ENCODE measurements at regions not wholly inside any gene's neighbourhood (a gene's known extent, or its start where the extent isn't known, plus 50 kb on each side); places are given as distances from the start of the nearest gene placed in this dataset.

- no peak for DNase-seq (ENCODE audit: low read depth, low spot score)
- no peak for TF ChIP-seq YY1 (IDR thresholded peaks at IDR 0.05; ENCODE audit: insufficient read depth, insufficient read length)
- Histone ChIP-seq H3K4me1 (ENCODE audit: insufficient read depth, insufficient read length) (no peaks in the 10 kb centered on the region), H3K27me3 (ENCODE audit: insufficient read depth, insufficient read length) (no peaks in the 10 kb centered on the region), H3K4me3 (ENCODE audit: insufficient read length, low read depth) (no peak overlapping the region), H3K9ac (ENCODE audit: insufficient read length, low read depth) (no peak overlapping the region), H3K9me3 (ENCODE audit: insufficient read depth, low read length) (no peaks in the 10 kb centered on the region), H3K36me3 (ENCODE audit: insufficient read depth, insufficient read length, low read length) (no peaks in the 10 kb centered on the region)
Measured at GRCh38 chr1:191348328-191348727, 809.9 kb upstream of the RGS18 start.

DNA sequence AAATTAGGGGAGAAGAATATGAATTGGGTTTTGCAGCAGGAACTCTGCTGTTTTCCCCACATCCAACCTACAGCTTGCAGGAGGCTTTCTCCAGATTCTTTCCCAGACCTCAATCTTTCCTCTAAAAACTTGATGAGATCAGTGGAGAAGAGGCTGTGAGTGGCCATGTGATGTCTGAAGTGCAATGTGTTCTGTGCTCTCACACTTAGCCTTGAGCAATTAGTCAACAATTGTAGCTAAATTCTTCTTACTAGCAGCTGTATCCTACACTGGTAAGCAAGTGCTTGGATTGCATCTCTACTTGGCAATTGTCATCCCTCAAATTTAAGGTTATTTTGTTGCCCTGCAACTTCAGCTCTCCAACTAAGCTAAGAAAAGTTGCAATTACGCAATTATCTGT, 807.3 kb upstream of the RGS18 start:
- Histone ChIP-seq H3K4me3 (ENCODE audit: insufficient read length, low read depth) (no peak overlapping the region), H3K9me3 (ENCODE audit: insufficient read depth, low read length) (no peaks in the 10 kb centered on the region), H3K9ac (ENCODE audit: insufficient read length, low read depth) (no peak overlapping the region), H3K27me3 (ENCODE audit: insufficient read depth, insufficient read length) (no peaks in the 10 kb centered on the region), H3K36me3 (ENCODE audit: insufficient read depth, insufficient read length, low read length) (no peaks in the 10 kb centered on the region), H3K4me1 (ENCODE audit: insufficient read depth, insufficient read length) (no peaks in the 10 kb centered on the region)
- no peak for DNase-seq (ENCODE audit: low read depth, low spot score)
- TF ChIP-seq ZNF274 (IDR thresholded peaks at IDR 0.05; ENCODE audit: low read depth, low read length) (no peak), SUZ12 (IDR thresholded peaks at IDR 0.05; ENCODE audit: extremely low read depth, insufficient read depth, insufficient read length) (no peak), YY1 (IDR thresholded peaks at IDR 0.05; ENCODE audit: insufficient read depth, insufficient read length) (no peak)

- no peaks in the 10 kb centered on the region for H3K9me3 ChIP-seq (ENCODE audit: insufficient read depth, low read length)
- no peaks in the 10 kb centered on the region for H3K27me3 ChIP-seq (ENCODE audit: insufficient read depth, insufficient read length)
- no peaks in the 10 kb centered on the region for H3K4me1 ChIP-seq (ENCODE audit: insufficient read depth, insufficient read length)
- H3K4me3 ChIP-seq (ENCODE audit: insufficient read length, low read depth): no peak overlapping the region
- DNase-seq (ENCODE audit: low read depth, low spot score): no peak
- H3K9ac ChIP-seq (ENCODE audit: insufficient read length, low read depth): no peak overlapping the region
- TF ChIP-seq YY1 (IDR thresholded peaks at IDR 0.05; ENCODE audit: insufficient read depth, insufficient read length) (no peak), ZNF274 (IDR thresholded peaks at IDR 0.05; ENCODE audit: low read depth, low read length) (no peak), SUZ12 (IDR thresholded peaks at IDR 0.05; ENCODE audit: extremely low read depth, insufficient read depth, insufficient read length) (no peak)
- H3K36me3 ChIP-seq (ENCODE audit: insufficient read depth, insufficient read length, low read length): no peaks in the 10 kb centered on the region
Measured at GRCh38 chr1:191358724-191359123, 799.5 kb upstream of the RGS18 start.

DNA sequence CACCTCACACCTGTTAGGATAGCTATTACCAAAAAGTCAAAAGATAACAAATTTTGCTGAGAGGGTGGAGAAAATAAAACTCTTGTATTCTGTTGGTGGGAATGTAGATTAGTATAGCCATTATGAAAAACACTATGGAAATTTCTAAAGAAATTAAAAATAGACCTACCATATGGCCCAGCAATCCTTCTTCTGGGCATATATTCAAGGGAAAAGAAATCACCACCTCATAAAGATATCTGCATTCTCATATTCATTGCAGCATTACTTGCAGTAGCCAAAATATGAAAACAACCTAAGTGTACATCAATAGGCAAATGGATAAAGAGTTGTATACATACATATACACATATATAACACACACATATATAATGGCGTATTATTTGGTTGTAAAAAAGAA, 791.6 kb upstream of the RGS18 start:
- Histone ChIP-seq H3K4me3 (ENCODE audit: insufficient read length, low read depth) (no peak overlapping the region), H3K27me3 (ENCODE audit: insufficient read depth, insufficient read length) (no peaks in the 10 kb centered on the region), H3K36me3 (ENCODE audit: insufficient read depth, insufficient read length, low read length) (no peaks in the 10 kb centered on the region), H3K9ac (ENCODE audit: insufficient read length, low read depth) (no peak overlapping the region), H3K9me3 (ENCODE audit: insufficient read depth, low read length) (no peaks in the 10 kb centered on the region), H3K4me1 (ENCODE audit: insufficient read depth, insufficient read length) (no peaks in the 10 kb centered on the region)
- TF ChIP-seq ZNF274 (IDR thresholded peaks at IDR 0.05; ENCODE audit: low read depth, low read length) (no peak), YY1 (IDR thresholded peaks at IDR 0.05; ENCODE audit: insufficient read depth, insufficient read length) (no peak), SUZ12 (IDR thresholded peaks at IDR 0.05; ENCODE audit: extremely low read depth, insufficient read depth, insufficient read length) (no peak)
- DNase-seq (ENCODE audit: low read depth, low spot score): no peak

- Histone ChIP-seq H3K4me3 (ENCODE audit: insufficient read length, low read depth) (no peak overlapping the region), H3K4me1 (ENCODE audit: insufficient read depth, insufficient read length) (no peaks in the 10 kb centered on the region), H3K9me3 (ENCODE audit: insufficient read depth, low read length) (no peaks in the 10 kb centered on the region), H3K9ac (ENCODE audit: insufficient read length, low read depth) (no peak overlapping the region), H3K27me3 (ENCODE audit: insufficient read depth, insufficient read length) (no peaks in the 10 kb centered on the region), H3K36me3 (ENCODE audit: insufficient read depth, insufficient read length, low read length) (no peaks in the 10 kb centered on the region)
- TF ChIP-seq SUZ12 (IDR thresholded peaks at IDR 0.05; ENCODE audit: extremely low read depth, insufficient read depth, insufficient read length): no peak
- TF ChIP-seq YY1 (IDR thresholded peaks at IDR 0.05; ENCODE audit: insufficient read depth, insufficient read length): no peak
- no peak for TF ChIP-seq ZNF274 (IDR thresholded peaks at IDR 0.05; ENCODE audit: low read depth, low read length)
- DNase-seq (ENCODE audit: low read depth, low spot score): no peak
Measured at GRCh38 chr1:191368891-191369654, 789.2 kb upstream of the RGS18 start.

- Histone ChIP-seq H3K36me3 (ENCODE audit: insufficient read depth, insufficient read length, low read length) (no peaks in the 10 kb centered on the region), H3K4me3 (ENCODE audit: insufficient read length, low read depth) (no peak overlapping the region), H3K9ac (ENCODE audit: insufficient read length, low read depth) (no peak overlapping the region), H3K9me3 (ENCODE audit: insufficient read depth, low read length) (no peaks in the 10 kb centered on the region), H3K27me3 (ENCODE audit: insufficient read depth, insufficient read length) (no peaks in the 10 kb centered on the region), H3K4me1 (ENCODE audit: insufficient read depth, insufficient read length) (no peaks in the 10 kb centered on the region)
- no peak for DNase-seq (ENCODE audit: low read depth, low spot score)
- no peak for TF ChIP-seq ZNF274 (IDR thresholded peaks at IDR 0.05; ENCODE audit: low read depth, low read length)
Measured at GRCh38 chr1:191371626-191372025, 786.6 kb upstream of the RGS18 start.

- DNase-seq (ENCODE audit: low read depth, low spot score): no peak
- Histone ChIP-seq H3K27me3 (ENCODE audit: insufficient read depth, insufficient read length) (no peaks in the 10 kb centered on the region), H3K9me3 (ENCODE audit: insufficient read depth, low read length) (peaks cover 17% of the 10 kb centered on the region), H3K9ac (ENCODE audit: insufficient read length, low read depth) (no peak overlapping the region), H3K4me3 (ENCODE audit: insufficient read length, low read depth) (no peak overlapping the region), H3K36me3 (ENCODE audit: insufficient read depth, insufficient read length, low read length) (no peaks in the 10 kb centered on the region), H3K4me1 (ENCODE audit: insufficient read depth, insufficient read length) (no peaks in the 10 kb centered on the region)
- no peak for TF ChIP-seq YY1 (IDR thresholded peaks at IDR 0.05; ENCODE audit: insufficient read depth, insufficient read length)
- no peak for TF ChIP-seq ZNF274 (IDR thresholded peaks at IDR 0.05; ENCODE audit: low read depth, low read length)
- no peak for TF ChIP-seq SUZ12 (IDR thresholded peaks at IDR 0.05; ENCODE audit: extremely low read depth, insufficient read depth, insufficient read length)
Measured at GRCh38 chr1:191388283-191388682, 770.0 kb upstream of the RGS18 start.

Data from NT2/D1 (cell line).